GM12872 (cell line): ENCODE measurements at regions not wholly inside any gene's neighbourhood (a gene's known extent, or its start where the extent isn't known, plus 50 kb on each side); places are given as distances from the start of the nearest gene placed in this dataset.

Experiments
- TF ChIP-seq, protein P1 (sequence below): IDR thresholded peaks from 3 replicates; pipeline ENCODE4 v1.5.1; 2011; ENCODE audit warnings: low read depth, mild to moderate bottlenecking, low read length, moderate library complexity; ENCODE audit not compliant: insufficient read depth

DNA sequence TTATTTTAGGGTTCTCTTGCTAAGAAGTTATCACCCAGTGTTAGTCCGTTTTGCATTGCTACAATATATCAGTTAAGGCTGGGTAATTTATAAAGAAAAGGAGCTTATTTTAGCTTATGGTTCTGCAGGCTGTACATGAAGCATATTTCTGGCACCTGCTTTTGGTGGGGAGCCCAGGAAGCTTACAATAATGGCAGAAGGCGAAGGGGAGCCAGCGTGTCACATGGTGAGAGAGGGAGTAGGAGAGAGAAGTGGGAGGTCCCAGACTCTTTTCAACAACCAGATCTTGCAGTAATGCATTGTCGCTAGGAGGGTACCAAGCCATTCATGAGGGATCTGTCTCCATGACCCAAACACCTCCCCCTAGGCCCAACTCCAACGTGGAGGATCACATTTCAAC lies 688.8 kb upstream of the PIK3C3 start:
- TF ChIP-seq, protein P1, sequence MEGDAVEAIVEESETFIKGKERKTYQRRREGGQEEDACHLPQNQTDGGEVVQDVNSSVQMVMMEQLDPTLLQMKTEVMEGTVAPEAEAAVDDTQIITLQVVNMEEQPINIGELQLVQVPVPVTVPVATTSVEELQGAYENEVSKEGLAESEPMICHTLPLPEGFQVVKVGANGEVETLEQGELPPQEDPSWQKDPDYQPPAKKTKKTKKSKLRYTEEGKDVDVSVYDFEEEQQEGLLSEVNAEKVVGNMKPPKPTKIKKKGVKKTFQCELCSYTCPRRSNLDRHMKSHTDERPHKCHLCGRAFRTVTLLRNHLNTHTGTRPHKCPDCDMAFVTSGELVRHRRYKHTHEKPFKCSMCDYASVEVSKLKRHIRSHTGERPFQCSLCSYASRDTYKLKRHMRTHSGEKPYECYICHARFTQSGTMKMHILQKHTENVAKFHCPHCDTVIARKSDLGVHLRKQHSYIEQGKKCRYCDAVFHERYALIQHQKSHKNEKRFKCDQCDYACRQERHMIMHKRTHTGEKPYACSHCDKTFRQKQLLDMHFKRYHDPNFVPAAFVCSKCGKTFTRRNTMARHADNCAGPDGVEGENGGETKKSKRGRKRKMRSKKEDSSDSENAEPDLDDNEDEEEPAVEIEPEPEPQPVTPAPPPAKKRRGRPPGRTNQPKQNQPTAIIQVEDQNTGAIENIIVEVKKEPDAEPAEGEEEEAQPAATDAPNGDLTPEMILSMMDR = no peak

DNA sequence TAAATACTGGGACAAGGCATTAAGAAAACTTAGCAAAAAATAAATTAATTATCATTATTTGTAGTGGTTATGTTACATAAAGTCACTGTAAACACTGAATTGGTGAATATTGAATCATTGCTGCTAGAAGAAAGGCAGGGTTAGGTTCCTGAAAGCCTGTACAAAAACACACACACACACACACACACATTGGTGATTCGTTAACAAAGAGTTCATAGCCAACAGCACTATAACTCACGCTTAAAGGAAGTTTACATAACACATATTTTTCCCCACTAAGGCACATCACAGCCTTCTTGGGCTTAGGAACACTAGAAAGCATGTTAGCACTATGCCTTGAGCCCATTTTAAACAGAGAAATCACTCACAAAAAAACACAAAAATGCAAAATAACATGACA lies 690.0 kb upstream of the PIK3C3 start:
- TF ChIP-seq, protein P1 = no peak

DNA sequence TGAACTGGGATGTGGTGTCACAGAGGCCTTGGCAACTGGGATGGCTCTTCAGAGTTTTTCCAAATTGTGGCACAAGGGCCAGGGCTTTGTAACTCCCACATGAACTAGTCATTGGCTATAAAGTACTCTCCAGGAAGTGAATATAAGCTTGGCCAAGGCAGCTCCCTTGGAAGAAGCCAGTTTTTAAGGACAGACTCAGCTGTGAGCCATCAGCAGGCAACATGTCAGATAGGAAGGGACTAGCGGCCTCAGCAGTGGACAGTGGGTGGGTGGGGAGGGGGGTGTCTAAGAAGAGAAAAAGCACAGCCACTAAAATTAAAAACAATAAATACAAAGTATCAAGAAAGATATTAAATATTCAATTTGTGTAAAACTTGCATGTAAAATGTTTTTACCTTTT lies 691.1 kb upstream of the PIK3C3 start:
- TF ChIP-seq, protein P1 = no peak

DNA sequence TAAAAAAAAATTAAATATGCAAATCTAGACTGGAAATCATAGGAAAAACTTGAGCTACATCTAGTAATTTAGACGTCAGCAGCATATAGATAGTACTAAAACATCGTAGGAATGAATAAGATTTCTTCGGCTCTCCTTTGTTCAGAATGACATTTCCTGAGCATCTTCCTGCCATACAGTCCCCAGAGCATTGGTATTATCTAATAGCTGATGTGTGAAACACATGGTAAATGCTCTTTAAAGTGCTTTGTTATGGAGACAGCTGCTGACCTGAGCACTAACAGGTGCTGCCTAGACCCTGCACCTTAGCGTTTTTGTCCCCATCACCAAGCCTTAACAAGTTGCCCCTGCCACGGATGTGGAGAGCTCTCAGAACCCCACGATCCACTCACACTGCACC lies 692.3 kb upstream of the PIK3C3 start:
- TF ChIP-seq, protein P1 = no peak

DNA sequence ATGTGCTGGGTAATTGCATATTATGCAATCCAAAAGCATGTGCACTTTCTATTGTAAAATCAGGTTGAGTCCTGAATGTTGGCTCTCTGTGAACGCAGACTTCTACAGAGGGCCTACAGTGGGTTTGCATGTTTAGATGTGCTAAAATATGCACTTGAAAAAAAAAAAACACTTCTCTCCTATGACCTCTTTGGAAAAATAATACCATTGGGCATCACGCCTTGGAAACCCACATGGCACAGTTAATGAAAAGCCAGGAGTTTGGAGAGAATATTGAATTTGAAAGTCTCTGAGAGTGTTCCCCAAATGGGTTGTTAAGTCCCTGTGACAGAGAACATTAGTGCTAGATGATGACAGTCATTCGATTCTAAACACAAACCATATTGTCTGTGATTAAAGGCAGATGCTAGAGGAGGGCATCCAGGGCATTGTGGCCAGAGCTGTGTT lies 710.4 kb upstream of the PIK3C3 start:
- TF ChIP-seq, protein P1 = no peak

DNA sequence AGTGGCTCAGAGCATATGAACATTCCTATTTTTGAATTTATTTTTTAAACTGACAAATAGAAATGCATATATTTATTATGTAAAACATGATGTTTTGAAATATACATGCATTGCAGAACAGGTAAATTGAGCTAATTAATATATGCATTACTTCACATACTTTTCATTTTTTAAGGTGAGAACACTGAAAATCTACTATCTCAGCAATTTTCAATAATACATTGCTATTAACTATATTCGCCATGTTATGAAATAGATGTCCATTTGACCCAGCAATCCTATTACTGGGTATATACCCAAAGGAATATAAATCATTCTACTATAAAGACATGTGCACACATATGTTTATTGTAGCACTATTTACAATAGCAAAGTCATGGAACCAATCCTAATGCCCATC lies 717.7 kb upstream of the PIK3C3 start:
- TF ChIP-seq, protein P1 = no peak

DNA sequence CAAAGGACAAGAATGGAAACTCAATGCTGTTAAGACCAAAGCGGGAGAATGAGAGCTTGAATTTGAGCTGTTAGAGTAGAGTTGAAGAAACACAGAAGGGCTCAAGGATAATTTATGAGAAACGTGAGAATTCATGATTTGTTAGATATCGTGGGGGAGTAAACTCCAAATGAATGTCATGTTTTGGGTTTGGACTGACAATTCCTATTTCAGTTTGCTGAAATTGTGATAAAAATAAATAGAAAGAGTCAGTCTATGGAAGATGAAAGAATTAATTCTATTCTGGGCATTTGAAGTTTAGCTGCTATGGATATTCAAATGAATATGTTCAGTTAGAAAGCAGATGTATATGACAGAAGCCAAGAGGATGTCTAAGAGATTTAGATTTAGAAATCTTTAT lies 723.4 kb upstream of the PIK3C3 start:
- TF ChIP-seq, protein P1 = no peak

DNA sequence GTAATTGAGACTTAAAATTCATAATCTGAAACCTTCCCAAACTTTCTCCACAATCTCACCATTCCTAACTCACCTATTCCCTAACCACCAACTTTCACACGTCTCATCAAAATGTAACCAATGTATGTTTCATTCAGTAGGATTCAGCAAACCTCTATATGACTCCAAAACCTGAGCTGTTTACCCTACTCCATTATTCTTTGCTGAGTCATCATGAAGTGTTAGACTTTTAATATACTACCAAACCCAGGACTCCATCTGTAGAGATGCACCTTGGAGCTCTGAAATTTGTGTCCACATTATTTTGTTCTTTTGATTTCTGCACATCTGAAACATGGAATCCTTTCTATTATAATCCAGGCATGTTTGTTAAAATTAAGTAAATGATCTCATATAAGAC lies 727.0 kb upstream of the PIK3C3 start:
- TF ChIP-seq, protein P1 = no peak
